ENCODE measurements at regions not wholly inside any gene's neighbourhood (a gene's known extent, or its start where the extent isn't known, plus 50 kb on each side); places are given as distances from the start of the nearest gene placed in this dataset.
"Not testable (repeated sequence)": the region's sequence is repeated elsewhere in the genome, so short reads cannot be mapped to it uniquely, and the experiment has no call there.

- H3K36me3 ChIP-seq (ENCODE audit: control insufficient read depth in 2 of 2, insufficient read depth in 1 of 2, low read length in 2 of 2): no peaks in the 10 kb centered on the region
- CTCF ChIA-PET: interaction anchor here (0.6 to 1.2 kb wide), 4 partner anchors 59 to 405 kb away, joined by 3 to 6 read pairs (median 3); no protein-coding TSS in a partner anchor
- no peaks in the 10 kb centered on the region for H3K9me3 ChIP-seq (ENCODE audit: control insufficient read depth, insufficient read depth, low read depth, low read length)
- POLR2A ChIA-PET: no interaction called here
- TF ChIP-seq PRDM6 (tag by site-specific recombination; IDR thresholded peaks at IDR 0.05): no peak
- TF ChIP-seq MZF1 (tag by site-specific recombination; IDR thresholded peaks at IDR 0.05; ENCODE audit: borderline replicate concordance): no peak
- no peak for TF ChIP-seq BCL11B (tag by site-specific recombination; IDR thresholded peaks at IDR 0.05; ENCODE audit: low read depth)
- no peak for TF ChIP-seq ZSCAN5A (tag by site-specific recombination; IDR thresholded peaks at IDR 0.05)
- TF ChIP-seq ZNF211 (tag by site-specific recombination; IDR thresholded peaks at IDR 0.05; ENCODE audit: low read depth): no peak
- TF ChIP-seq GLIS2 (tag by site-specific recombination; IDR thresholded peaks at IDR 0.05): no peak
- no peak for TF ChIP-seq ZNF837 (tag by site-specific recombination; IDR thresholded peaks at IDR 0.05)
- no peak for TF ChIP-seq ZNF514 (tag by site-specific recombination; IDR thresholded peaks at IDR 0.05)
- no peak for TF ChIP-seq SETDB1 (IDR thresholded peaks at IDR 0.05; ENCODE audit: insufficient read length, low read length)
- no peak for TF ChIP-seq ZNF138 (tag by site-specific recombination; IDR thresholded peaks at IDR 0.05; ENCODE audit: borderline replicate concordance)
- no peak for TF ChIP-seq ZNF148 (tag by site-specific recombination; IDR thresholded peaks at IDR 0.05; ENCODE audit: borderline replicate concordance)
- TF ChIP-seq ZFP41 (tag by site-specific recombination; IDR thresholded peaks at IDR 0.05; ENCODE audit: borderline replicate concordance): no peak
- no peak for TF ChIP-seq ZNF600 (tag by site-specific recombination; IDR thresholded peaks at IDR 0.05)
- H3K4me1 ChIP-seq (ENCODE audit: control insufficient read depth, insufficient read depth, low read length): peaks cover 1% of the 10 kb centered on the region; the same call in 1 of the 2 replicates
- no peak overlapping the region for H3K27ac ChIP-seq (ENCODE audit: extremely low read depth, low read depth, low read length)
- H3K4me3 ChIP-seq (ENCODE audit: low read depth, low read length): no peak overlapping the region
Measured at GRCh38 chr6:14569394-14569793, 451.8 kb downstream of the CD83 start.

- H3K27ac ChIP-seq (ENCODE audit: extremely low read depth, low read depth, low read length); H3K4me1 ChIP-seq (ENCODE audit: control insufficient read depth, insufficient read depth, low read length); H3K9me3 ChIP-seq (ENCODE audit: control insufficient read depth, insufficient read depth, low read depth, low read length); POLR2A ChIA-PET; H3K36me3 ChIP-seq (ENCODE audit: control insufficient read depth in 2 of 2, insufficient read depth in 1 of 2, low read length in 2 of 2); H3K4me3 ChIP-seq (ENCODE audit: low read depth, low read length): not testable (repeated sequence)
- CTCF ChIA-PET: interaction anchor here (0.6 to 1.2 kb wide), 2 partner anchors 59 to 141 kb away, joined by 3 to 6 read pairs; no protein-coding TSS in a partner anchor
Measured at GRCh38 chr6:14569874-14570273, 452.3 kb downstream of the CD83 start.

- ChIA-PET CTCF (no interaction called here), POLR2A (no interaction called here)
- Histone ChIP-seq H3K27ac (ENCODE audit: extremely low read depth, low read depth, low read length) (no peak overlapping the region), H3K4me3 (ENCODE audit: low read depth, low read length) (no peak overlapping the region), H3K4me1 (ENCODE audit: control insufficient read depth, insufficient read depth, low read length) (peaks cover 2% of the 10 kb centered on the region; the same call in 1 of the 2 replicates), H3K36me3 (ENCODE audit: control insufficient read depth in 2 of 2, insufficient read depth in 1 of 2, low read length in 2 of 2) (no peaks in the 10 kb centered on the region), H3K9me3 (ENCODE audit: control insufficient read depth, insufficient read depth, low read depth, low read length) (no peaks in the 10 kb centered on the region)
- TF ChIP-seq TCF7L2 (IDR thresholded peaks at IDR 0.05; ENCODE audit: borderline replicate concordance, low read depth, low read length) (no peak), ZBTB20 (tag by site-specific recombination; IDR thresholded peaks at IDR 0.05) (no peak), ZBTB8A (tag by site-specific recombination; IDR thresholded peaks at IDR 0.05) (no peak), ZNF600 (tag by site-specific recombination; IDR thresholded peaks at IDR 0.05) (no peak), HIC1 (tag by site-specific recombination; IDR thresholded peaks at IDR 0.05) (no peak), PRDM10 (tag by site-specific recombination; IDR thresholded peaks at IDR 0.05) (no peak), KLF9 (tag by site-specific recombination; IDR thresholded peaks at IDR 0.05; ENCODE audit: low read depth) (no peak), ZNF37A (tag by site-specific recombination; IDR thresholded peaks at IDR 0.05) (no peak), ZNF701 (tag by site-specific recombination; IDR thresholded peaks at IDR 0.05) (no peak)
Measured at GRCh38 chr6:14571001-14571400, 453.4 kb downstream of the CD83 start.
